GM20431 (cell line): ENCODE measurements at regions not wholly inside any gene's neighbourhood (a gene's known extent, or its start where the extent isn't known, plus 50 kb on each side); places are given as distances from the start of the nearest gene placed in this dataset.
"Not testable (repeated sequence)": the region's sequence is repeated elsewhere in the genome, so short reads cannot be mapped to it uniquely, and the experiment has no call there.

Experiments
- in situ Hi-C: fragments of 300-500 bp; cut with MseI, MboI; formaldehyde crosslinking; loops from one replicate; pipeline ENCODE4 v1.15.0; 2020; ENCODE audit warnings: low sequenced_read_pairs; ENCODE audit not compliant: unreplicated experiment

GRCh38 chr6:134546962-134547645, 229.2 kb upstream of the SGK1 start:
- in situ Hi-C loops: no loop called here

DNA sequence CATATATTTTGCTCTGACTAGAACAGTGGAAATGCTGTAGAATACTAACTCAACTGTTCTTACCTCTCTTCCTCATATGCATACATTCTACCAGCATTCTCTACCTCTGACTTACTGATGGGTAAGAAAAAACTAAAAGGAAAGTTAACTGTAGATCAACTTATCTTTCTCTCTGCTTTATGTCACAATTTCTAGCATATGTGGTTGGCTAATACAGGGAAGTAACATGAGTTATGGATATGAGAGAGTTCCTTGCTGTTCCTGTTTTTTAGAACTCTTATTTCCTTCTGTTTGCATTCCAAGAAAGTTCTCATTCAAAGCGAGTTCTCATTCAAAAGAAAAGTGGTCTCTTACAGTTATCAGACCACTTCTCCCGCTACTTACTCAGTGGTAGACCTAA, 226.8 kb upstream of the SGK1 start:
- in situ Hi-C loops: no loop called here

- in situ Hi-C loops: no loop called here
Observed at GRCh38 chr6:134543128-134543527, 225.2 kb upstream of the SGK1 start.

DNA sequence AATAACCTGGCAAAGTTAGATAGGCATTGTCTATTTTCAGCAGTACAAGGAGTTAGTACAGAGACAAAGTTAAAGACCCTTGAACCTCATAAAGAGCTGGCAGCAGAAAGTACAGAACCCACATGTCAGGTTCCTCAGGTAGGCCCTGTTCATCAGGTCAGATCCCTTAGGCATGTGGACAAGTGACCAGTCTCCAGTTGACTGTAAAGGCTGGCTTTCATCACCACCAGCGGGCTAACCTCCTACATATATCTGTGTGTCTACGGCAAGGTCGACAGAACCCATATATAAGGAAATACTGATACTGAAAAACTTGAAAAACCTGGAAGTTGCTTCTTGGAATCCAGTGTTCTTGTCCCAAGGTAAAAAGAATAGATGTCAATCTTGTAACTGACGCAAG, 223.1 kb upstream of the SGK1 start:
- in situ Hi-C loops: no loop called here

DNA sequence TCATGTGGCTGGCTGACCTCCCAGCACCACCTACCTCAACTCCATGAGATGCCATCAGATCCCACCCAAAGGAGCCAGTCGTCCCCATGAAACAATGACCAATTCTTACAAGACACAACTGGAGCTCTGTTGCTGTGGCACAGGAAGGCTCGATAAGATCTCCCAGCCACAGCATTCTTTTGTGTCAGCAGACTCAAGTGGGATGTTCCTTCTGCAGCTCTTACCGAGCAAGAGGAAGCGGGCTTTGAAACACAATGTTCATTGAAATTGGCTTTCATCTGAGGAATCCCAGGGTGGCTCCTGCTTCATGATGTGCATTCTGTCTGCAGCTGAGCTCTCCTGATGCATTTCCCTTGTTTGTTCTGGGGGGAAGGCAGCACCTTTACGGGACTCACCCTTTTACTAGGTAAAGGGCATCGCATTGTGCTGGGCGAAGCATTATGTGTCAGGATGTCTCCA, 222.0 kb upstream of the SGK1 start:
- in situ Hi-C loops: no loop called here

- in situ Hi-C loops: not testable (repeated sequence)
Observed at GRCh38 chr6:134537765-134538164, 219.9 kb upstream of the SGK1 start.

DNA sequence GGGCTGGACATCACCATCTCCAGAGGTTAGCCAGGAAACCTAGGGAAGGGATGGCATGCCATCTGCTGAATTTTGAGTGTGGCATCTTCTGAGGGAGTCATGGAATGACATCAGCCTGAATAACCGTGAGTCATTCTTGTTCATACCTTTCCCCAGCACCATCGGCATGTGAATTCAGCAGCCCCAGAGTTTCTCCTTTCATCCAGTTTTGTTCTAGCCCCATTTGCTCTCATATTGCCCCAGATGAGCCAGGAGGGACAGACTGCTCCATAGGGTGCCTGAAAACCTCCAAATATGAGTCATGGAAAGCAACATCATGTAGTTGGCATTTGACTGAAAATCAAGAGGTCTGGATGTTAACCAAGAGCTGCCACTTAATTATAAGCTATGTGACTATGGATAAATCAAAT, 219.2 kb upstream of the SGK1 start:
- in situ Hi-C loops: no loop called here

DNA sequence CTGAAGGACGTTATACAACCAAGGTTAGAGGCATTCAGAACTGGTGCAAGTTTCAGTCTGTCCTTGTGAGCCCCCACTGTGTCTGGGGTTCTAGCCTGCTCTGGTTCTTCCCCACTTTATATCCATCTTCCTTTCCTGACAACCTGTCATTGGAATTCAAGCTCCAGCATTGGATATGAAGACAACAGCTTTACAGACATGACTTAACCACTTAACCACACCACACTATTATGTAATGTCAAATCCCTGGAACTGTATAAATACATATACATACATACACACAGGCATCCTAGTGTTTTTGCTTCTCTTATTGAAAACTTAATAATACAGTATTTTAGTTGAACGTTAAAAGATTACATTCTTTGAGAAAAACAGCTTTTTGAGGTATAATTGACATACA, 217.9 kb upstream of the SGK1 start:
- in situ Hi-C loops: no loop called here

- in situ Hi-C loops: no loop called here
Observed at GRCh38 chr6:134534708-134535149, 216.8 kb upstream of the SGK1 start.

GRCh38 chr6:134533991-134534390, 216.1 kb upstream of the SGK1 start:
- in situ Hi-C loops: no loop called here

- in situ Hi-C loops: no loop called here
Observed at GRCh38 chr6:134532694-134533624, 215.0 kb upstream of the SGK1 start.

DNA sequence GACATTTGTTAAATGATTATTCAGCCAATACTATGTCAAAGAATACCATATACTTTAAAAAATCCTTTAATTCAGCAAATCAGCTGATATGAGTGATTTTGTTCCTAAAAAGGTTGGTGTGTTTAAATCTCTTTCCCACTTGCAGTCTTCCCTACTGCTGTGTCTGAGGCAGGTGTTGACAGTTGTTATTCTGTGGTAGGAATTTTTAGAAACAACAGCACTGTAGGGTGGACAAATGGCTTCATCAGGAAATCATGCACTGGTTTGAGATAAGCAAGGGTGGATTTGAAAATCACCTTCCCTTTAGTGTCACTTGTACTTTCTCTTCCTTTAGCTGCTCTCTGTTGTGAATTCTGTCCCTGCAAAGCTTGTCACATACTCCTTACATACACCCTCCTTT, 213.7 kb upstream of the SGK1 start:
- in situ Hi-C loops: no loop called here

DNA sequence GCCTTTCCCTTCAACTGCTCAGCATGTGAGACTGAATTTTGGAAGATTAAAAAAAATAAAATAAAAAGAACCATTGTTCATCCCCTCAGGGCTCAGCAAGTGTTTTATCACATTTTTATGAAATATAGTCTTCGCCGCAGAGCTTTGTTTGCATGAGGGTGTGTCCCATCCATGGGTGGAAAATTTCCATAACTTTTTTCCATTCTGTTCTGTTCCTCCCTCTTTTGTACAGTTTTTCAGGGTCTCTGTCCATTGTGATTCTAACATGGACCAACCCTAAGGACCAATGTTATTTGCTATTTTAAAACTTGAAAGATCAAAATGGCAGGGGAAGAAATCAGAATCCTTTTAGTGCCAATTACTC, 213.3 kb upstream of the SGK1 start:
- in situ Hi-C loops: no loop called here

- in situ Hi-C loops: no loop called here
Observed at GRCh38 chr6:134529921-134530320, 212.0 kb upstream of the SGK1 start.

- in situ Hi-C loops: no loop called here
Observed at GRCh38 chr6:134529305-134529704, 211.4 kb upstream of the SGK1 start.

GRCh38 chr6:134527108-134527787, 209.3 kb upstream of the SGK1 start:
- in situ Hi-C loops: no loop called here

DNA sequence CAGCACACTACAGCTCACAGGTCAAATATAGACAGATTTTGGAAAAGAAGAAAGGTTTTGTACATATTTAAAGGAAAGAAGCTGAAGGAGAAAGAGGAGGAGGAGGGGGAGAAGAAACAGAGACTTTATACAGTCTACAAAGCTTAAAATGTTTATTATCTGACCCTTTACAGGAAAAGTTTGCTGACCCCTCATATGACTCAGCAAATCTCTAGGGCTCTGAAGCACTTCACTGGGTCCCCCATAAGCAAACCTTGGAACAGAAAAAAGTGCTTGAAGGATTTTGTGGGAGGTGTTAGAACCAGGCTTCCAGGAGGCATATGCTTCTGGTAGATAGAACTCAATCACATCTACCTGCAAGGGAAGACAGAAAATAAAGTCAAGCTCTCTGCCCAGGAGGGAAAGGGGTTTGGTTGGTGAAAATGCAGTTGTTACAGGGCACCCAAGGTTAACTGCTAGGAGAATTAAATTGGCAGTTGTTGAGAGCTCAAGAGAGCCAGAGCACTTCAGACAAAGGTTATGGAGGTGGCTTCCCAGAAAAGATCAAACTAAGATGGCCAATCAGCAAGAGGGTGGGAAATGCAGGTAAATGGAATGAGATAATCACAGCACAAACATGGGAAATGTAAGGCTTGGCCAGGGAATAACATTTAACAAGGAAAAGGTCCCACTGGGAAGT, 207.4 kb upstream of the SGK1 start:
- in situ Hi-C loops: no loop called here

GRCh38 chr6:134523903-134524650, 206.2 kb upstream of the SGK1 start:
- in situ Hi-C loops: no loop called here

GRCh38 chr6:134523051-134523450, 205.1 kb upstream of the SGK1 start:
- in situ Hi-C loops: no loop called here

GRCh38 chr6:134521116-134521501, 203.2 kb upstream of the SGK1 start:
- in situ Hi-C loops: no loop called here
